ENCODE measurements at regions not wholly inside any gene's neighbourhood (a gene's known extent, or its start where the extent isn't known, plus 50 kb on each side); places are given as distances from the start of the nearest gene placed in this dataset.

GRCh38 chr9:86600291-86600690 is 246.1 kb upstream of the TUT7 start:
- WGBS: 26% methylated on average over 3 of the region's 3 CpGs
- Histone ChIP-seq H3K27ac (replicated peaks in 1 of 4) (no peak overlapping the region), H3K9me3 (no peaks in the 10 kb centered on the region)

GRCh38 chr9:86599561-86599960 is 245.4 kb upstream of the TUT7 start:
- H3K4me3 ChIP-seq: no peak overlapping the region
- intact Hi-C loops (cut with DNase I): no loop called here
- no peaks in the 10 kb centered on the region for H3K9me3 ChIP-seq
- no peak for TF ChIP-seq CTCF (IDR thresholded peaks at IDR 0.05)
- DNase-seq (ENCODE audit: extremely low spot score): no peak
- no peaks in the 10 kb centered on the region for H3K36me3 ChIP-seq
- H3K27me3 ChIP-seq: no peaks in the 10 kb centered on the region
- 61% methylated on average over 1 of the region's 1 CpG for WGBS
- H3K4me1 ChIP-seq: peaks cover 5 to 30% (median 25%) of the 10 kb centered on the region in 4 donors
- no peak overlapping the region for H3K27ac ChIP-seq (replicated peaks in 1 of 4)

More at GRCh38 chr9:86600291-86600690, 246.1 kb upstream of the TUT7 start:
- peaks cover 5 to 30% (median 25%) of the 10 kb centered on the region in 4 donors for H3K4me1 ChIP-seq
- H3K4me3 ChIP-seq: no peak overlapping the region
- H3K27me3 ChIP-seq: no peaks in the 10 kb centered on the region
- DNase-seq (ENCODE audit: extremely low spot score): no peak
- TF ChIP-seq EP300 (IDR thresholded peaks at IDR 0.05): no peak
- no peak for TF ChIP-seq POLR2AphosphoS5 (IDR thresholded peaks at IDR 0.05)
- TF ChIP-seq POLR2A (IDR thresholded peaks at IDR 0.05; ENCODE audit: low read depth): no peak
- TF ChIP-seq CTCF (IDR thresholded peaks at IDR 0.05): no peak
- H3K36me3 ChIP-seq: no peaks in the 10 kb centered on the region
- intact Hi-C loops (cut with DNase I): no loop called here

- WGBS: 65% methylated on average over 10 of the region's 10 CpGs
- Histone ChIP-seq H3K27me3 (no peaks in the 10 kb centered on the region), H3K4me3 (no peak overlapping the region), H3K9me3 (no peaks in the 10 kb centered on the region), H3K27ac (replicated peaks in 1 of 4) (peak overlapping the region in 1 of 4 donors; percentile 34), H3K4me1 (peaks cover 5 to 30% (median 25%) of the 10 kb centered on the region in 4 donors), H3K36me3 (no peaks in the 10 kb centered on the region)
- intact Hi-C loops (cut with DNase I): no loop called here
- peak; percentile 86 for DNase-seq (ENCODE audit: extremely low spot score)
- no peak for TF ChIP-seq EP300 (IDR thresholded peaks at IDR 0.05)
- TF ChIP-seq POLR2AphosphoS5 (IDR thresholded peaks at IDR 0.05): no peak
- TF ChIP-seq POLR2A (IDR thresholded peaks at IDR 0.05; ENCODE audit: low read depth): no peak
- no peak for TF ChIP-seq CTCF (IDR thresholded peaks at IDR 0.05)
Observed at GRCh38 chr9:86598411-86599239, 244.4 kb upstream of the TUT7 start.

- WGBS: over 99% methylated on average over 8 of the region's 10 CpGs
- H3K4me1 ChIP-seq: peaks cover 0 to 15% (median 2%) of the 10 kb centered on the region in 4 donors
- H3K4me3 ChIP-seq: no peak overlapping the region
- TF ChIP-seq EP300 (IDR thresholded peaks at IDR 0.05): no peak
- TF ChIP-seq CTCF (IDR thresholded peaks at IDR 0.05): no peak
- TF ChIP-seq POLR2A (IDR thresholded peaks at IDR 0.05; ENCODE audit: low read depth): no peak
- TF ChIP-seq POLR2AphosphoS5 (IDR thresholded peaks at IDR 0.05): no peak
- no peaks in the 10 kb centered on the region for H3K27me3 ChIP-seq
- intact Hi-C loops (cut with DNase I): no loop called here
- no peaks in the 10 kb centered on the region for H3K36me3 ChIP-seq
- no peaks in the 10 kb centered on the region for H3K9me3 ChIP-seq
- no peak overlapping the region for H3K27ac ChIP-seq (replicated peaks in 1 of 4)
- no peak for DNase-seq (ENCODE audit: extremely low spot score)
Observed at GRCh38 chr9:86594724-86595123, 240.5 kb upstream of the TUT7 start.

All from esophagus muscularis mucosa (tissue), 4 donors.